ENCODE measurements at regions not wholly inside any gene's neighbourhood (a gene's known extent, or its start where the extent isn't known, plus 50 kb on each side); places are given as distances from the start of the nearest gene placed in this dataset.
"Not testable (repeated sequence)": the region's sequence is repeated elsewhere in the genome, so short reads cannot be mapped to it uniquely, and the experiment has no call there.

DNA sequence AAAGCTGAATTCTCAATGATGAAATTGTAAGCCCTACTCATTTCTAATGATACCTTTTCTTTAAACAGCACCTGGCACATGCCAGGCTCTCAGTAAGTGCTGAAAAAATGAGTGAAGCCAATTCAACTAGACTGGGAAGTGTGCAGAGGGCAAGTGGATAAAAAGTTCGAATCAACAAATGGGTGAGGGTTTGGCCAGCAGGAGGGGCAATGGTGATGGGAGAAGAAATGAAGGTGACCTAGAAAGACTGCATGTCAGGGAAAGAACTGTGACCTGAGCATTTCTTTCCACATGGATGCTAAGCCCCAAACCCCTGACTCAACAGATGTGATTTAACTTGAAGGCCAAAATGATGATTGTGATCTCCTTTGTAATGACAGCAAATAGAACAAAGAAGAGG, 54.6 kb downstream of the DKK1 start:
- TF ChIP-seq, protein P1, sequence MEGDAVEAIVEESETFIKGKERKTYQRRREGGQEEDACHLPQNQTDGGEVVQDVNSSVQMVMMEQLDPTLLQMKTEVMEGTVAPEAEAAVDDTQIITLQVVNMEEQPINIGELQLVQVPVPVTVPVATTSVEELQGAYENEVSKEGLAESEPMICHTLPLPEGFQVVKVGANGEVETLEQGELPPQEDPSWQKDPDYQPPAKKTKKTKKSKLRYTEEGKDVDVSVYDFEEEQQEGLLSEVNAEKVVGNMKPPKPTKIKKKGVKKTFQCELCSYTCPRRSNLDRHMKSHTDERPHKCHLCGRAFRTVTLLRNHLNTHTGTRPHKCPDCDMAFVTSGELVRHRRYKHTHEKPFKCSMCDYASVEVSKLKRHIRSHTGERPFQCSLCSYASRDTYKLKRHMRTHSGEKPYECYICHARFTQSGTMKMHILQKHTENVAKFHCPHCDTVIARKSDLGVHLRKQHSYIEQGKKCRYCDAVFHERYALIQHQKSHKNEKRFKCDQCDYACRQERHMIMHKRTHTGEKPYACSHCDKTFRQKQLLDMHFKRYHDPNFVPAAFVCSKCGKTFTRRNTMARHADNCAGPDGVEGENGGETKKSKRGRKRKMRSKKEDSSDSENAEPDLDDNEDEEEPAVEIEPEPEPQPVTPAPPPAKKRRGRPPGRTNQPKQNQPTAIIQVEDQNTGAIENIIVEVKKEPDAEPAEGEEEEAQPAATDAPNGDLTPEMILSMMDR (IDR thresholded peaks at IDR 0.05; ENCODE audit: insufficient read depth, low read depth, low read length) = no peak
- ChIA-PET CTCF (no interaction called here), POLR2A (no interaction called here)
- Histone ChIP-seq H3K27me3 (ENCODE audit: control insufficient read depth, insufficient read depth, low read length) (no peaks in the 10 kb centered on the region), H3K4me3 (ENCODE audit: low read depth, low read length) (no peak overlapping the region), H3K36me3 (ENCODE audit: control insufficient read depth, insufficient read depth, low read length) (no peaks in the 10 kb centered on the region)
- DNase-seq (ENCODE audit: low read depth) = no peak

GRCh38 chr10:52374207-52374606, 60.1 kb downstream of the DKK1 start:
- CTCF ChIA-PET; H3K36me3 ChIP-seq (ENCODE audit: control insufficient read depth, insufficient read depth, low read length); POLR2A ChIA-PET; DNase-seq (ENCODE audit: low read depth); H3K27me3 ChIP-seq (ENCODE audit: control insufficient read depth, insufficient read depth, low read length); H3K4me3 ChIP-seq (ENCODE audit: low read depth, low read length): not testable (repeated sequence)

DNA sequence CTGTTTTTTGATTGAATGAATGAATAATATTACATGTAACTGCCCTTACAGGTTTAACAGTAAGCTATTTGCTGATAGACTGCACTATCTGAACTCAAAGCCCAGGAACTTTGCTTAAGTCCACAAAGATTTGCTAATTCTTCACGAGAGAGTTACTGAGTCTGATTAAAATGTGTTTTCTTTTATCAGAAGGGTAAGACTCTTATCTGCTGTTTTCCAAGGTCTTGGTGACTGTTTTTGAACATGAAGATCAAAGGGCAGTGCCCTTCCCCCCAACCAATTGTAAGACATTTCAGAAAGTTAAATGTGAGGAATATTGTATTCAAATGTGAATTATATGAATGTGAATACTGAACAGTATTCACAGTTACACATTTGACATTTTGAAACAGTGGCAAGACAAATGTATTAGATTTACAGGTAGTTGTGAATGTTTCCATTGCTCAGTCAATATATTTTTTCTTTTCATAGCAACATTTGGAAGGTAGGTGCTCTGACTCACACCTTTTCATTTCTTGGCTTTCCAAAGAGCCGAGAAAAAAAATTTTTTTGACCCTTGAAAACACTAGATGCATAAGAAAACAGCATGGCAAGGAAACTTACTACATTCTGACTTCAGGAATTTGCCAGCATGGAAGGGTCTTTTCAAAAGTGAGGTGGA, 62.7 kb downstream of the DKK1 start:
- Histone ChIP-seq H3K27me3 (ENCODE audit: control insufficient read depth, insufficient read depth, low read length) (no peaks in the 10 kb centered on the region), H3K4me3 (ENCODE audit: low read depth, low read length) (no peak overlapping the region), H3K36me3 (ENCODE audit: control insufficient read depth, insufficient read depth, low read length) (no peaks in the 10 kb centered on the region)
- no peak for DNase-seq (ENCODE audit: low read depth)
- TF ChIP-seq, protein P1 (IDR thresholded peaks at IDR 0.05; ENCODE audit: insufficient read depth, low read depth, low read length) = no peak
- ChIA-PET CTCF (no interaction called here), POLR2A (no interaction called here)

- CTCF ChIA-PET = no interaction called here
- Histone ChIP-seq H3K27me3 (ENCODE audit: control insufficient read depth, insufficient read depth, low read length) (no peaks in the 10 kb centered on the region), H3K4me3 (ENCODE audit: low read depth, low read length) (no peak overlapping the region), H3K36me3 (ENCODE audit: control insufficient read depth, insufficient read depth, low read length) (no peaks in the 10 kb centered on the region)
- TF ChIP-seq, protein P1 (IDR thresholded peaks at IDR 0.05; ENCODE audit: insufficient read depth, low read depth, low read length) = no peak
- DNase-seq (ENCODE audit: low read depth) = no peak
- POLR2A ChIA-PET = no interaction called here
Measured at GRCh38 chr10:52378124-52378523, 64.0 kb downstream of the DKK1 start.

- no peaks in the 10 kb centered on the region for H3K36me3 ChIP-seq (ENCODE audit: control insufficient read depth, insufficient read depth, low read length)
- H3K4me3 ChIP-seq (ENCODE audit: low read depth, low read length) = no peak overlapping the region
- POLR2A ChIA-PET = no interaction called here
- CTCF ChIA-PET = no interaction called here
- H3K27me3 ChIP-seq (ENCODE audit: control insufficient read depth, insufficient read depth, low read length) = no peaks in the 10 kb centered on the region
- DNase-seq (ENCODE audit: low read depth) = no peak
- TF ChIP-seq, protein P1 (IDR thresholded peaks at IDR 0.05; ENCODE audit: insufficient read depth, low read depth, low read length) = no peak
Measured at GRCh38 chr10:52379287-52379686, 65.2 kb downstream of the DKK1 start.

DNA sequence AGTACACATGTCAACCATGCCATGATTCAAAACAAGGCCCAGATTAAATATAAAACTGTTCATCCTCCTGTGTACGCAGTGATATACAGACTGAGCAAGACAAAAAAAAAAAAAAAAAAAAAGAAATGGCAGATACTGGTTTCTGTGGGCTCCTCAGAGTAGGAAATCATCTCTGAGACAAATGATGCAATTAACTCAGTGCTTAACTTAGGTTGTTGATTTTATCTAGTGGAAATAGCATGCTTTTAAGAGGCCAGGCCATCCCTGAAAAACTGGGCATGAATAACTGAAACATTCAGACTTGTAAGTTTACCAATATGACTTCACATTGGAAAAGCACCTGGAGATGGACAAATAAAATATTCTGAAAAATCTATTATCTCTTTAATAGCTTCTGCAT, 69.0 kb downstream of the DKK1 start:
- POLR2A ChIA-PET = no interaction called here
- CTCF ChIA-PET = interaction anchor here (1.0 kb wide), 1 partner anchor 11 kb away, joined by 3 read pairs; no protein-coding TSS in a partner anchor
- no peaks in the 10 kb centered on the region for H3K36me3 ChIP-seq (ENCODE audit: control insufficient read depth, insufficient read depth, low read length)
- H3K27me3 ChIP-seq (ENCODE audit: control insufficient read depth, insufficient read depth, low read length) = no peaks in the 10 kb centered on the region
- no peak for DNase-seq (ENCODE audit: low read depth)
- no peak overlapping the region for H3K4me3 ChIP-seq (ENCODE audit: low read depth, low read length)
- TF ChIP-seq, protein P1 (IDR thresholded peaks at IDR 0.05; ENCODE audit: insufficient read depth, low read depth, low read length) = no peak
